ENCODE measurements at regions not wholly inside any gene's neighbourhood (a gene's known extent, or its start where the extent isn't known, plus 50 kb on each side); places are given as distances from the start of the nearest gene placed in this dataset.

DNA sequence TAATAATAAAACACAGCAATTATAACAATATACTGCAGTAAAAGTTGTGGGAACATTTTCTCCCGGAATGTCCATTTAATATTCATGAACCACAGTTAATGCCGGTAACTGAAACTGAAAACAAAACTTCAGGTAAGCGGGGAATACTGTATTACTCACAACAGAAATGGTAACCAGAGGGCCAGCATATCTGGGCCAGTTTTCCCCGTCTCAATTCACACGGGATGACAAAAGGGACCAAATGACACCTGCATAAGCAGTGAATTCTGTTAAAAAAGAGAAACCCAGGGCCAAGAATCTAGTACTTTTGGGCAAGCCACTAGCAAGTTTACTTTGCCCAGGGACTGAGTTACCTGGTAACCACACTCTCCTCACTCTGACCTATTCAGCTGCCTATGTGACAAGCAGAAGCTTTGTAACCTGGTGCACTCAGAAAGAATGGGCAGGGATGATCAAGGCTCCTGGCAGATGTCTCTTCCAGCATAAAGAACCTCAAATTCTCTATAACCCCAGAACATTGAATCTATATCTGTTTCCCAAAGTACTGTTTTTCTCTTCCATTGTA lies 1171.2 kb downstream of the DIAPH3 start:
- TF ChIP-seq POLR2A (IDR thresholded peaks at IDR 0.05; ENCODE audit: low read depth, low read length), result no peak
- TF ChIP-seq POLR2AphosphoS5 (IDR thresholded peaks at IDR 0.05; ENCODE audit: low read depth, low read length), result no peak

Data from GM12892 (cell line).